SK-N-MC (cell line): ENCODE measurements at regions not wholly inside any gene's neighbourhood (a gene's known extent, or its start where the extent isn't known, plus 50 kb on each side); places are given as distances from the start of the nearest gene placed in this dataset.

Experiments used
- EZH2 ChIP-seq: fragments of 200-600 bp; sonication (generic); IDR thresholded peaks from one replicate; pipeline ENCODE4 v1.6.1; 2017; ENCODE audit warnings: antibody characterized with exemption
- POLR2AphosphoS5 ChIP-seq: IDR thresholded peaks from 2 replicates; pipeline ENCODE4 v1.6.1; 2012; ENCODE audit warnings: mild to moderate bottlenecking, low read depth, low read length, borderline replicate concordance

GRCh38 chr11:42772886-42773285 is 538.9 kb upstream of the API5 start:
- TF ChIP-seq POLR2AphosphoS5 (no peak), EZH2 (no peak)
